Stimulated activated naive CD8-positive, alpha-beta T cell treated with anti-CD3 and anti-CD28 coated beads, Interleukin-15, Interleukin-2, amounts not matched to agents 100 ng/mL and 50 ng/mL, for 24 hours (primary cell): ENCODE measurements at regions not wholly inside any gene's neighbourhood (a gene's known extent, or its start where the extent isn't known, plus 50 kb on each side); places are given as distances from the start of the nearest gene placed in this dataset.

Source experiments
- H3K27ac Mint-ChIP-seq: one replicate; pipeline ENCODE4 v1.8.0; 2021; ENCODE audit warnings: mild to moderate bottlenecking, mixed read lengths
- H3K27me3 Mint-ChIP-seq: one replicate; pipeline ENCODE4 v1.8.0; 2021; ENCODE audit warnings: mixed read lengths
- H3K36me3 Mint-ChIP-seq: one replicate; pipeline ENCODE4 v1.8.0; 2021; ENCODE audit warnings: low read depth, mixed read lengths
- H3K4me1 Mint-ChIP-seq: one replicate; pipeline ENCODE4 v1.8.0; 2021; ENCODE audit warnings: low read depth, mixed read lengths
- H3K4me3 Mint-ChIP-seq: one replicate; pipeline ENCODE4 v1.8.0; 2021; ENCODE audit warnings: mild to moderate bottlenecking, mixed read lengths
- H3K9me3 Mint-ChIP-seq: one replicate; pipeline ENCODE4 v1.8.0; 2021; ENCODE audit warnings: mixed read lengths

DNA sequence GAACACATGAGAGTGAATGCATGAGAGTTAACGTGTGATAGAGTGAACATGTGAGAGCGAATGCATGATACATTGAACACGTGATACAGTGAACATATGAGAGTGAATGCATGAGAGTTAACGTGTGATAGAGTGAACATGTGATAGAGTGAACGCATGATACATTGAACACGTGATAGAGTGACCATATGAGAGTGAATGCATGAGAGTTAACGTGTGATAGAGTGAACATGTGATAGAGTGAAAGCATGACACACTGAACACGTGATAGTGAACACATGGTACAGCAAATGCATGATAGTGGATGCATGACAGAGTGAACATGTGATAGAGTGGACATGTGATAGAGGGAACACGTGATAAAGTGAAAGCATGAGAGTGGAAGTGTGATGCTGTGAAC lies 517.9 kb downstream of the EIPR1 start:
- H3K27me3 Mint-ChIP-seq, result no peaks in the 10 kb centered on the region
- H3K27ac Mint-ChIP-seq, result no peak overlapping the region
- no peaks in the 10 kb centered on the region for H3K4me1 Mint-ChIP-seq
- H3K36me3 Mint-ChIP-seq, result no peaks in the 10 kb centered on the region
- no peaks in the 10 kb centered on the region for H3K9me3 Mint-ChIP-seq
- H3K4me3 Mint-ChIP-seq, result no peak overlapping the region

DNA sequence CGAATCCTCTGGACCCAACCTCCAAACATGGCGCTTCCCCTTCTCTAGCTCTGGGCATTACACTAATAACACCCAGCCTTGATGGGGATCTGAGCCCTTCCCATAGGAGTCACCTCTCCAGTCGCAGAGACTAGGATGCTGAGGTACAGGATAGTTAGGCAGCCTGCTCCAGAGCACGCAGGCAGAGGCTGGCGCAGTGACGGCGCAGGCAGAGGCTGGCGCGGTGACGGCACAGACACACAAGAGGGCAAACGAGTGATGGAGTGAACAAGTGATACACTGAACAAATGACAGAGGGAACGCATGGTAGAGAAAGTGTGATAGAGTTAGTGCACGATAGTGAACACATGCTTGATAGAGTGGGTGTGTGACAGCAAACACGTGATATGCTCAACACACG lies 518.5 kb downstream of the EIPR1 start:
- no peaks in the 10 kb centered on the region for H3K36me3 Mint-ChIP-seq

DNA sequence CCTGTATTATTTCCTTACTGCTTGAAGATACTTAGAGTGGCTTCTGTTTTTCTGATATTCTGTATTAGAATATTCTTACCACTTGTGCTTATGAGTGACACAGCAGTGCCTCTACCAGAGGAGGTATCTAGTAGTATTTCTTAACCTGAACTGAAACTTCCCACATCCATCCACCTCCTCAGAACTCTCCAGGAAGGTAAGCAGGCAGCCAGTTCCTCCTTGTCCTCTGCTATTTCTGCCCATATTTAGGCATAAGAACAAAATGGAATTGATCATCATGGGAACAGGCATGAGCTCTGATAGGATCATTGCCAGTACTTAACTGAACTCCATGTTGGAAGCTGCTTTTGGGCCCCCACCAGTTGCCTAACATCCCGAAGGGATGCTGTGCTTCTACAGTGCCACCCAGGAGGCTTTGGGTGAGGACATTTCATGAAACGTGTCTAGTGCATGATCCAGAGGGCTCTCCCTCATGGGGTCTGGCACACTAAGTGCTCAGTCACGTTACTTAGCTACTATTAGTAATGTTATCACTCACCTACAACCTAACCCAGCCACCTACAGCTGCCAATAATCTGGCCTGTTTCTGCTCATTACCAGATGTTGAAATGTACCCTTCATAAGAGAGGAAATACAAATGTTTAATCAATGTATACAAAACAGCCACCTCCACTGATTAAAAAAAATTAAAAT lies 520.7 kb downstream of the EIPR1 start:
- H3K36me3 Mint-ChIP-seq, result no peaks in the 10 kb centered on the region
- no peaks in the 10 kb centered on the region for H3K9me3 Mint-ChIP-seq
- H3K27me3 Mint-ChIP-seq, result no peaks in the 10 kb centered on the region
- H3K4me3 Mint-ChIP-seq, result no peak overlapping the region
- no peak overlapping the region for H3K27ac Mint-ChIP-seq
- no peaks in the 10 kb centered on the region for H3K4me1 Mint-ChIP-seq

More for the DNA sequence above, 518.5 kb downstream of the EIPR1 start:
- Mint-ChIP-seq H3K9me3 (no peaks in the 10 kb centered on the region), H3K27ac (no peak overlapping the region), H3K4me1 (no peaks in the 10 kb centered on the region), H3K4me3 (no peak overlapping the region), H3K27me3 (no peaks in the 10 kb centered on the region)

DNA sequence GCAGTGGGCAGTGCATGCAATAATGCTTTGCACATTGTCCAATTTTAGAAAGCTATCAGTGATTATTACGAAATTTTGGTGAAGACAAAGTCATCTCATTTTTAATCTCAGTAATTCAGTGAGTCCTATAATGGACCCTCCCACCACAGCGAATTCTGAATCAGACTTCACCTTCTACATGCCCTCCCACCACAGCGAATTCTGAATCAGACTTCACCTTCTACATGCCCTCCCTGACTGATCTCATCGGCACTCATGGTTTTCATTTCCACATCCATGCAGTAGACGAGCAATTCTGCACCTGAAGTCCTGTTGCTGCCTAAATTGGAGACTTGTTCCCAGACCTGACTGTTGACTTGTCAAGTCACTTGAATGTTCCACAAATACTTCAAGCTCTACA lies 522.3 kb downstream of the EIPR1 start:
- Mint-ChIP-seq H3K4me3 (no peak overlapping the region), H3K9me3 (no peaks in the 10 kb centered on the region), H3K27me3 (no peaks in the 10 kb centered on the region), H3K27ac (no peak overlapping the region), H3K36me3 (no peaks in the 10 kb centered on the region), H3K4me1 (no peaks in the 10 kb centered on the region)

DNA sequence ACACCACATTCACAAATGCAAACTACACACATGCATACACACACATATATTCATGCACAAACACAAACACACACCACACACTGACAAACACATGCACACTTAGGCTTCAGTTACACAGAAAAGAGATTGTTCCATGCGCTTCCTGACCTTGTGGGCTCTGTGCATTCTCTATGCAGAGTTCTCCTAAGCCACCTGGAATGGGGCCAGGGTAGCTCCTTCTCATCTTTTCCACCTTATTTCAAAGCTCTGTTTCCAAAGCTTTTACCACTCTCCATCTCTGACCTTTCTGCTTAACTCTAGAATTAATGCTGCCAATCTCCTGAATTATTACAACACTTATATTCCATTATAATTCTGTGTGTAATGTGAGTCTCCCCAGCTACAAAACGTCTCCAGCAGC lies 522.3 kb upstream of the MYT1L start:
- Mint-ChIP-seq H3K27ac (no peak overlapping the region), H3K4me1 (no peaks in the 10 kb centered on the region), H3K36me3 (no peaks in the 10 kb centered on the region)

DNA sequence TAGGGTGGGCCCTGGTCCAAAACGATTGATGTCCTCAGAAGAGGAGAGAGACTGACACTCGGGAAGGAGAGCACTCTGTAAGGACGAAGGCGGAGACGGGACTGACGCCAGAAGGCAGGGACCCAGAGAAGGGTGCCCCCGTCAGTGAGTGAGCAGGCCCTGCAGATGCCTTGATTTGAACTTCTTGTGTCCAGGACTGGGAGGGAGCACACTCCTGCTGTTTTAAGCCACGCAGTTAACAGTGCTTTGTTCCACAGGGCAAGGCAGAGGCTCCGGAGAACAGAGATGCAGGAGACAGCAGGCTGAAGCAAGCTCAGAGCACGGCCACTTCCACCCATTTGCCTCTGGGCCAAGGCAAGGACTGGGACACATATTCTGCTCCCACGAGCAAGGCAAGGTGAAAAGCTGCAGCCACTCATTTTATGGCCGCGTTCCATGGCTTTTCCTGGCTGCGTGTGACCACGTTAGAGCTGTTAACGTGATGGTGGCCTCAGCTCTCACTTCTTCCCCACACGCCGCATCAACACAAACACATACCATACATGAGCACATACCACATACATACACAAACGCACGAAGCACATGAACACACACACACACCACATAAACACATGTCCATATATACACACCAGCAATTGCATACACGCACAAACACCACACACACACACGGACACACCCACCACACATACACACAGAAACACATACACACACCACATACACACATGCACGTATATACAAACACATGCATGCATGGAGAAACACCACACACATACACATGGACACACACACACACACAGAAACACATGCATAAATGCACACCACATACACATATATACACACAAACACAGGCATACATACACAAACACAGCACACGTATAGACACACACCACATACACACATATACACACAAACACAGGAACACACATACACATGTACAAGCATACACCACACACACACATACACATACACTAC lies 521.0 kb upstream of the MYT1L start:
- Mint-ChIP-seq H3K9me3 (no peaks in the 10 kb centered on the region), H3K27ac (no peak overlapping the region), H3K27me3 (no peaks in the 10 kb centered on the region), H3K4me1 (no peaks in the 10 kb centered on the region), H3K4me3 (no peak overlapping the region), H3K36me3 (no peaks in the 10 kb centered on the region)

More for the DNA sequence above, 522.3 kb upstream of the MYT1L start:
- no peaks in the 10 kb centered on the region for H3K9me3 Mint-ChIP-seq
- H3K27me3 Mint-ChIP-seq, result no peaks in the 10 kb centered on the region
- H3K4me3 Mint-ChIP-seq, result no peak overlapping the region

DNA sequence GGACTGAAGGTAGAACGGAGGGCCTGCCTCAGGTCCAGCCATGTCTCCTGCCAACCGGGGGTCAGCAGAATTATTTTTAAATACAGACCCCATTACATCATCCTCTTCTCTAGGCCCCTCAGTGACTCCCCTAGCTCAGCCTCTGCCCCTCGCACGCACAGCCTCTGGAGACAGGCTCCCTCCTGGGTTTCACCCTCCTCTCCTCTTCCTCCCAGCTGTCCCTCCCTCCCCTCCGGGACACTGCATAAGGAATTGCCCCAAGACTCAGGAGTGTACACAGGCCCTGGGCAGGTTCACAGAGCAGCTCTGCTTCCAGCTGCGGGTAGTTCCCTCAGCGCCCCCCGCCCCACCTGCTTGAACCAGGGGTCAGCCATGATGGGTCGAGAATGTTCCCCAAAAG lies 520.2 kb upstream of the MYT1L start:
- no peaks in the 10 kb centered on the region for H3K36me3 Mint-ChIP-seq
- no peaks in the 10 kb centered on the region for H3K9me3 Mint-ChIP-seq
- no peaks in the 10 kb centered on the region for H3K4me1 Mint-ChIP-seq
- H3K27ac Mint-ChIP-seq, result no peak overlapping the region
- no peaks in the 10 kb centered on the region for H3K27me3 Mint-ChIP-seq
- H3K4me3 Mint-ChIP-seq, result no peak overlapping the region

DNA sequence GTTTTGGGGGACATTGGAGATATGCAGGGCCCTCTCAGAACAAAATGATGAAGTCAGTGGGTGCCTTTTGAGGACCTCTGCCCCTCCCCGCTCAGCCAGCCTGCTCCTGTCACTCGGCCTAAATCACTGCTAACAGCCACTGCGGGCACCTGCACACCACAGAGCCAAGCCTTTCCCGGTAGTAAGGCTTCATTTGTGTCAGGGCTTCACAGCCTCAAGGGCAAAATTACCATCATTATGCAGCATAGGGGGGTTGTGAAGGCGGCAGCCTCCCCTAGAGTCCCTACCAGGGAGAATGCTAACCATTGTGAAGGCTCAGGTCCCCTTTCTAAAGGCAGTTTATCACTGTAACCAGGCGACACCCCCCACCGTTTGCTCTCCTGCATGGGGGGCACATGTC lies 519.8 kb upstream of the MYT1L start:
- Mint-ChIP-seq H3K4me1 (no peaks in the 10 kb centered on the region), H3K4me3 (no peak overlapping the region), H3K27ac (no peak overlapping the region), H3K27me3 (no peaks in the 10 kb centered on the region), H3K36me3 (no peaks in the 10 kb centered on the region), H3K9me3 (no peaks in the 10 kb centered on the region)

DNA sequence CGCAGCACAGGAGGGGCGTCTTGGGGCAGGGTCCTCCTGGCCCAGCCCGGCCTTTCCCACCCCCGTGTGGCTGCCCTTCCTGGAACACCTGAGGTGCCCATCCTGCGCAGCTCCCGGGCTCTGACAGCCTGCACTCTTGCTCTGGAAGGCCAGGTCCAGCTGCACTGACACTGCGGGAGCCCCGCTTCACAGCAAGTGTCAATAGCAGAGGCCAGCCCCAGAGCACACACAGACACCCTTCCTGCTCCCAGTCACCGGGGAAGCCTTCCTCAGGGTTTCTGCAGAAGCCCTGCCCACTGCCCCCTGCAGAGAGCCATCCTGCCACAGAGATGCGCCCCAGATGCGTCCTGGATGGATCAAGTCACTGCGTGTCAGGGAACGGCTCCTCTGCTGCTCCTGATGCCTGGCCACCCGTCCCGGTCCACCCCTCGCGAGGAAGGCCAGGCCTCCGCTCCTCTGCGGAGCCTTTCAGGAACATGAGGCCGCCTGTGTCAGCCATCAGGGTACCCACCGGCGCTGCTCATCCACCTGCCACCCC lies 519.2 kb upstream of the MYT1L start:
- H3K27ac Mint-ChIP-seq, result no peak overlapping the region
- H3K4me3 Mint-ChIP-seq, result no peak overlapping the region
- H3K4me1 Mint-ChIP-seq, result no peaks in the 10 kb centered on the region
- no peaks in the 10 kb centered on the region for H3K36me3 Mint-ChIP-seq
- H3K27me3 Mint-ChIP-seq, result no peaks in the 10 kb centered on the region
- no peaks in the 10 kb centered on the region for H3K9me3 Mint-ChIP-seq

DNA sequence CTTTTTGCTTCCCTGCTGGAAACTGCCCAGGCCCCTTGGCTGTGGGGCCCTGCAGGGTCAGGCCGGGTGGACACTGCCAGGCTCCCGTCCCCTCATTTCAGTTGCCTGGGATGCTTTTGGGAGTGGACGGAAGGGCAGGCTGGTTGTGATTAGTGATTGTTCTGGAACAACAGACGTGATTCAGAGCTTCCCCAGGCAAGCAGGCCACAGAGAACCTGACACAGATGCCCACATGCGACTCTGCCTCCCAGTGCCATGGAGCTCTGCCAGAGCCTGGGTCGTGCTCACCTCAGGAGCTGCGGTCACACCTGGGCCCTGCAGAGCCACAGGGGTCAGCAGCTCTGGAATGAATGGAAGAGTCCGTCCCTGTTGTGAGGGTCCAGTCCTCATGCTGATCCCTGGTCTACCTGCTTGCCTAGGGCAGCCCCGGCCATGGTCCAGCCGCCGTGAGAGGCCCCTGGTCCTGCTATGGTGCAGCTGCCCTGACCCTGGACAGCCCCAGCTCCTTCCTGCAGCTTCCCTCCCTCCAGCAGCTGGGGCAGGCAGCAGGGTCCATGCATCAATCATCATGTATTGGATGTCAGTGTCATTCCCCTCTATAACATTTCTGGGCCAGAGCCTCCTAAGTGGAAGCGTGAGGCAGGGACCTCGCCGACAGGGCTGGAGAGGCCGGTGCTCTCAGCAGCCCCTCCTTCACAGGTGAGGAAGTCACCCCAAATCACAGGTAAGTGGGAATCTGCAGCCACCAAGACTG lies 518.6 kb upstream of the MYT1L start:
- H3K36me3 Mint-ChIP-seq, result no peaks in the 10 kb centered on the region
- H3K9me3 Mint-ChIP-seq, result no peaks in the 10 kb centered on the region
- no peaks in the 10 kb centered on the region for H3K27me3 Mint-ChIP-seq
- H3K27ac Mint-ChIP-seq, result no peak overlapping the region
- H3K4me3 Mint-ChIP-seq, result no peak overlapping the region
- no peaks in the 10 kb centered on the region for H3K4me1 Mint-ChIP-seq

DNA sequence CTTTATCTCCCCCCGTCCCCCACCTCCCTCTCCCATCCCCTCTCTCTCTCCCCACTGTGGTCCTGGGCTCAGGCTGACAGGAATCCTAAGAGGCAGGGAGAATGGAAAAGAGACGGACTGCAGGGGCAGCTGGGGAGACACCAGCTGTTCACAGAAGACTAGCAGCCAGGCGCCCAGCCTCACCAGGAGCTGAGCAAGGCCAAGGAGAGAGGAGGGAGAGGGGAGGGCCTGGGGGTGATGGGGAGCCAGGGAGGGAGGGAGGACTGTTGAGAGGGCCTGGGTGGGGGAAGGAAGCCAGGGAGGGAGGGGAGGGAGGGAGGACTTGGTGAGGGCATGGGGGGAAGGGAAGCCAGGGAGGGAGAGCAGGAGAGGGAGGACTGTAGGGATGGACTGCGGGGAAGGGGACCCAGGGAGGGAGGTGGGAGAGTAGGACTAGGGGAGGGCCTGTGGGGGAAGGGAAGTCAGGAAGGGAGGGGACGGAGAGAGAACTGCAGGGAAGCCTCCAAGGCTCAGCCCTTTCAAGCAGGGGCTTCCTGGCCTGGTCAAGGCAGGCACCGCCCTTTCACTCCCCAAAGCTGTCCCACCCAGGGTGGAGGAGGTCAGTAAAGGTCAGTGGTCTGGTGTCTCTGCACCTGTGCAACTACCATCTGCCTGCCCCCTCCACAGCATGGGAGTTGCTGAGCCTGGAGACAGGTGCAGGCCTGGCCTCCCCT lies 517.7 kb upstream of the MYT1L start:
- no peaks in the 10 kb centered on the region for H3K9me3 Mint-ChIP-seq

DNA sequence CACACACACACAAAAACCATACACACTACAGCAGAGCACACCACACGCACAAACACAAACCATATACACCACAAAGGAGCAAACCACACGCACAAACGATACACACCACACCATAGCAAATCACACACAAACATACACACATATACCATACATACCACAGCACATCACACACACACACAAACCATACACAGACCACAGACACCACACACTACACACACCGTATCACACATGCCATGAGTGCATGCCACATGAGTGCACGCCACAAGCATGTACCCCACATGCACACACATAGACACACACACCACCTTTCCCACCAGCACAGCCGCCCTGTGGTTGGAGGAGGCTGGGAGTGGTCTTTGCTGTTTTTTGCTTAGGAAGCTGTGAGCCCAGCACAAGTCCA lies 517.1 kb upstream of the MYT1L start:
- H3K27me3 Mint-ChIP-seq, result no peaks in the 10 kb centered on the region
- no peaks in the 10 kb centered on the region for H3K4me1 Mint-ChIP-seq
- H3K36me3 Mint-ChIP-seq, result no peaks in the 10 kb centered on the region
- no peaks in the 10 kb centered on the region for H3K9me3 Mint-ChIP-seq
- H3K27ac Mint-ChIP-seq, result no peak overlapping the region
- H3K4me3 Mint-ChIP-seq, result no peak overlapping the region

More for the DNA sequence above, 517.7 kb upstream of the MYT1L start:
- Mint-ChIP-seq H3K27ac (no peak overlapping the region), H3K36me3 (no peaks in the 10 kb centered on the region), H3K4me1 (no peaks in the 10 kb centered on the region), H3K4me3 (no peak overlapping the region), H3K27me3 (no peaks in the 10 kb centered on the region)

DNA sequence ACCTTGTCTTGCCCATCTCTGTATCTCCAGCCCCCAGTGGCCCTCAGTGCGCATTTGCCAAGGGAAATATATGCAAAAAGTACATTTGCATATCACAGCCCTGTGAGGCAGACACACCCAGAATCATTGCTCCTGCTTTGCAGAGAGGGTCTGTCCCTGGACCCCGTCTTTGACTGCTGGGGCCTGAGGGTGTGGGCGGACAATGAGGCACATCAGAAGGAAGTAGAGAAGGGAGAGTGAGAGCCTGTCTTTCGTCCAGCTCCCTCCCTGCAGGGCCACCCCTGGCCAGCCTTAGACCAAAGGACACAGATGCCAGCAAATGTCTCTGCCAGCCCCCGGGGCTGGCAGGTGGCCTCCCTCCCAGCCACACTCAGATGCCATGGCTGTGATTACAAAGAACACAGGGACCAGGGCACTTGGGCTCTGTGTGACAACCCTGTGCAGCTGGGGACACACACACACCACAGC lies 516.2 kb upstream of the MYT1L start:
- Mint-ChIP-seq H3K9me3 (no peaks in the 10 kb centered on the region), H3K27ac (no peak overlapping the region), H3K27me3 (no peaks in the 10 kb centered on the region), H3K4me3 (no peak overlapping the region), H3K4me1 (no peaks in the 10 kb centered on the region), H3K36me3 (no peaks in the 10 kb centered on the region)
